ENCODE measurements at regions not wholly inside any gene's neighbourhood (a gene's known extent, or its start where the extent isn't known, plus 50 kb on each side); places are given as distances from the start of the nearest gene placed in this dataset.

DNA sequence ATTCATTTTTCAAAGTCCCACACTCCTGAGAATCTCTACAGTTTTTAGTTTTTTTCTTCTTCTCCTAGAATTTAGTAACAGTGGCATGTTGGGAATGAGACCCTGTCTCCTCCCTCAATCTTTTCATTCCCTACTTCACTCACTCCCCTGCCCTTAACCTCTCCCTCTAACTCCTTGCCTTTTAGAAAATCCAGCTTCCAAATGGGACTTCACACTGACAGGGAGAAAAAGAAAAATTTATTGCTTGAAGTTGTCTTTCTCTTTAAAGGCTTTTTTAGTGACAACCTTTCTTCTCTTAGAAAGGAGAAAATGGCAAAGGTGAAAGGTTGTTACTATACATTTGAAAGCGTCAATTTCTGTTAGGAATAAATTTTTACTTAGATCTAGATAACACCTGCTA is 359.2 kb downstream of the CDH7 start:
- no peaks in the 10 kb centered on the region for H3K36me3 ChIP-seq
- intact Hi-C loops (cut with DNase I; ENCODE audit: low total_unique reads) = no loop called here
- no peaks in the 10 kb centered on the region for H3K4me1 ChIP-seq
- 44 to 49% (median 47%) methylated on average over 1 of the region's 1 CpG for WGBS, 5 donors
- H3K27ac ChIP-seq = no peak overlapping the region
- TF ChIP-seq POLR2AphosphoS5 (IDR thresholded peaks at IDR 0.05) (no peak), POLR2A (IDR thresholded peaks at IDR 0.05) (no peak), EP300 (IDR thresholded peaks at IDR 0.05) (no peak)
- TF ChIP-seq, protein P1, sequence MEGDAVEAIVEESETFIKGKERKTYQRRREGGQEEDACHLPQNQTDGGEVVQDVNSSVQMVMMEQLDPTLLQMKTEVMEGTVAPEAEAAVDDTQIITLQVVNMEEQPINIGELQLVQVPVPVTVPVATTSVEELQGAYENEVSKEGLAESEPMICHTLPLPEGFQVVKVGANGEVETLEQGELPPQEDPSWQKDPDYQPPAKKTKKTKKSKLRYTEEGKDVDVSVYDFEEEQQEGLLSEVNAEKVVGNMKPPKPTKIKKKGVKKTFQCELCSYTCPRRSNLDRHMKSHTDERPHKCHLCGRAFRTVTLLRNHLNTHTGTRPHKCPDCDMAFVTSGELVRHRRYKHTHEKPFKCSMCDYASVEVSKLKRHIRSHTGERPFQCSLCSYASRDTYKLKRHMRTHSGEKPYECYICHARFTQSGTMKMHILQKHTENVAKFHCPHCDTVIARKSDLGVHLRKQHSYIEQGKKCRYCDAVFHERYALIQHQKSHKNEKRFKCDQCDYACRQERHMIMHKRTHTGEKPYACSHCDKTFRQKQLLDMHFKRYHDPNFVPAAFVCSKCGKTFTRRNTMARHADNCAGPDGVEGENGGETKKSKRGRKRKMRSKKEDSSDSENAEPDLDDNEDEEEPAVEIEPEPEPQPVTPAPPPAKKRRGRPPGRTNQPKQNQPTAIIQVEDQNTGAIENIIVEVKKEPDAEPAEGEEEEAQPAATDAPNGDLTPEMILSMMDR (IDR thresholded peaks at IDR 0.05) = no peak
- no peak for DNase-seq
- no peak overlapping the region for H3K4me3 ChIP-seq
- no peaks in the 10 kb centered on the region for H3K9me3 ChIP-seq
- H3K27me3 ChIP-seq = no peaks in the 10 kb centered on the region

DNA sequence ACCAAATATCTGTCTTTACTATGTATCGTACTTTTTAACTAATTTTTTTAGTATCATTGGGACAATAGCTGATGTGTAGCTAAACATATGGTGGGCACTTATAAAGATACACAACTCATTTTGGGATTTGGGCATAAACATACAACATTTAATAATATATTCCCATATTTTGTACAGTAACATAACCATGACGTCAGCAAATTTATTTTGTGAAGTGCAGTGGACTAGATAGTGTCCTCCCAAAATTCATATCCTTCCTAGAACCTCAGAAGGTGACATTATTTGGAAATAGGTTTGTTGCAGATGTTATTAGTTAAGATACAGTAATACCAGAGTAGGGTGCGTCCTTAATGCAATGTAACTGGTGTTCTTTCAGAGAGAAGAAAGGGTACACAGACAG is 356.7 kb downstream of the CDH7 start:
- TF ChIP-seq EP300 (IDR thresholded peaks at IDR 0.05) (no peak), POLR2A (IDR thresholded peaks at IDR 0.05) (no peak), POLR2AphosphoS5 (IDR thresholded peaks at IDR 0.05) (no peak)
- TF ChIP-seq, protein P1 (IDR thresholded peaks at IDR 0.05) = no peak
- Histone ChIP-seq H3K9me3 (no peaks in the 10 kb centered on the region), H3K27me3 (no peaks in the 10 kb centered on the region), H3K27ac (no peak overlapping the region), H3K4me3 (no peak overlapping the region), H3K4me1 (no peaks in the 10 kb centered on the region), H3K36me3 (no peaks in the 10 kb centered on the region)
- no peak for DNase-seq
- intact Hi-C loops (cut with DNase I; ENCODE audit: low total_unique reads) = no loop called here
- WGBS, 5 donors = 74 to 90% (median 83%) methylated on average over 3 of the region's 3 CpGs

DNA sequence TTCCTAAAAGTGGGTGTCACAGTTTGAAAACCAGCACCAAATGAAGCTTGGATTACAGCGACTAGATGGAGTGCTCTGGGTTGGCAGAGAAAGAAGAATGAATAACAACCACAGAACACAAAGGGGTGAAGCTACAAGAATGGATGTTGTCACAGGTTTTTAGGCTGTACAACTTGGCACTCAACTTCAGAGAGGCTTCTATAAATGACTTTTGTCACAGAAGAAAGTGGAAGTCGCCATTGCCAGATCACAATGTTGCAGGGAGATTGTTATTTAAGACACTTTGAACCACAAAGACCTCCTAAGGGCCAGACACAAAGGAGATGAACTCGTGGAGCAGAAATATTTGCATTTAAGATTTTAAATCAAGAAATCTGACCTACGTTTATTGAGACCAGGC is 354.2 kb downstream of the CDH7 start:
- H3K4me1 ChIP-seq = no peaks in the 10 kb centered on the region
- H3K9me3 ChIP-seq = no peaks in the 10 kb centered on the region
- 39 to 53% (median 45%) methylated on average over 4 of the region's 4 CpGs for WGBS, 5 donors
- no peak for DNase-seq
- no peaks in the 10 kb centered on the region for H3K36me3 ChIP-seq
- H3K4me3 ChIP-seq = no peak overlapping the region
- no peak overlapping the region for H3K27ac ChIP-seq
- H3K27me3 ChIP-seq = no peaks in the 10 kb centered on the region
- intact Hi-C loops (cut with DNase I; ENCODE audit: low total_unique reads) = no loop called here
- TF ChIP-seq POLR2A (IDR thresholded peaks at IDR 0.05) (no peak), EP300 (IDR thresholded peaks at IDR 0.05) (no peak), POLR2AphosphoS5 (IDR thresholded peaks at IDR 0.05) (no peak)
- TF ChIP-seq, protein P1 (IDR thresholded peaks at IDR 0.05) = no peak

DNA sequence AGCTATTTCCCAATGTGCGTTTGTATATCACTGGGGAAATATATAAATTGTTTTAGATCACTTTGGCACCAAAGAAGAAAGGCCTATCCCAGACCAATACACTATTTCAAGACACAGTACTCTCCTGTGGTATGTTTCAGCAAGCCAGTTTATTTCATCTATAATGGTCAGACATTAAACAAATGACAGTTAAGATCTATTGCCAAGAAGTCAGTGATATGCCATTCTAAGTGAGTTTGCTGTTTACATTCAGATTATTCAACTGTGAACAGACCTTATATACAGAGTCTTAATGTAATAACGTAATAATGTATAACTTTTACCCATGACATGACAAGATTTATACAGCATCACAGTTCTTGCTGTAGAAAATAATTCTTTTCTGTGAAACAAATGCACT is 352.7 kb downstream of the CDH7 start:
- WGBS, 5 donors = 45 to 58% (median 48%) methylated on average over 2 of the region's 2 CpGs
- Histone ChIP-seq H3K27me3 (no peaks in the 10 kb centered on the region), H3K9me3 (no peaks in the 10 kb centered on the region), H3K4me1 (no peaks in the 10 kb centered on the region), H3K36me3 (no peaks in the 10 kb centered on the region), H3K4me3 (no peak overlapping the region), H3K27ac (no peak overlapping the region)
- intact Hi-C loops (cut with DNase I; ENCODE audit: low total_unique reads) = no loop called here
- TF ChIP-seq, protein P1 (IDR thresholded peaks at IDR 0.05) = no peak
- TF ChIP-seq POLR2A (IDR thresholded peaks at IDR 0.05) (no peak), EP300 (IDR thresholded peaks at IDR 0.05) (no peak), POLR2AphosphoS5 (IDR thresholded peaks at IDR 0.05) (no peak)
- no peak for DNase-seq
